ENCODE measurements at regions not wholly inside any gene's neighbourhood (a gene's known extent, or its start where the extent isn't known, plus 50 kb on each side); places are given as distances from the start of the nearest gene placed in this dataset.

- H3K4me3 ChIP-seq (replicated peaks; ENCODE audit: low read depth, low read length) = no peak overlapping the region
- no peak for DNase-seq (ENCODE audit: extremely low read depth, low read depth)
- TF ChIP-seq CTCF (IDR thresholded peaks at IDR 0.05; ENCODE audit: low read depth, low read length, missing control alignments) = no peak
These were observed 577.6 kb downstream of the TECRL start for GRCh38 chr4:63831590-63832155.

- DNase-seq (ENCODE audit: extremely low read depth, low read depth) = no peak
- H3K4me3 ChIP-seq (replicated peaks; ENCODE audit: low read depth, low read length) = no peak overlapping the region
- no peak for TF ChIP-seq CTCF (IDR thresholded peaks at IDR 0.05; ENCODE audit: low read depth, low read length, missing control alignments)
These were observed 591.9 kb downstream of the TECRL start for GRCh38 chr4:63817196-63817865.

- no peak overlapping the region for H3K4me3 ChIP-seq (replicated peaks; ENCODE audit: low read depth, low read length)
- TF ChIP-seq CTCF (IDR thresholded peaks at IDR 0.05; ENCODE audit: low read depth, low read length, missing control alignments) = no peak
- DNase-seq (ENCODE audit: extremely low read depth, low read depth) = no peak
These were observed 594.9 kb downstream of the TECRL start for GRCh38 chr4:63814171-63814964.

GRCh38 chr4:63799166-63799565 lies 610.1 kb downstream of the TECRL start:
- TF ChIP-seq CTCF (IDR thresholded peaks at IDR 0.05; ENCODE audit: low read depth, low read length, missing control alignments) = no peak
- no peak overlapping the region for H3K4me3 ChIP-seq (replicated peaks; ENCODE audit: low read depth, low read length)
- DNase-seq (ENCODE audit: extremely low read depth, low read depth) = no peak

- DNase-seq (ENCODE audit: extremely low read depth, low read depth) = no peak
- TF ChIP-seq CTCF (IDR thresholded peaks at IDR 0.05; ENCODE audit: low read depth, low read length, missing control alignments) = no peak
- no peak overlapping the region for H3K4me3 ChIP-seq (replicated peaks; ENCODE audit: low read depth, low read length)
These were observed 613.9 kb downstream of the TECRL start for GRCh38 chr4:63795301-63795700.

GRCh38 chr4:63790377-63790776 lies 618.9 kb downstream of the TECRL start:
- H3K4me3 ChIP-seq (replicated peaks; ENCODE audit: low read depth, low read length) = no peak overlapping the region
- DNase-seq (ENCODE audit: extremely low read depth, low read depth) = no peak
- no peak for TF ChIP-seq CTCF (IDR thresholded peaks at IDR 0.05; ENCODE audit: low read depth, low read length, missing control alignments)
